CD1c-positive myeloid dendritic cell (primary cell): ENCODE measurements at regions not wholly inside any gene's neighbourhood (a gene's known extent, or its start where the extent isn't known, plus 50 kb on each side); places are given as distances from the start of the nearest gene placed in this dataset.
A peak's percentile ranks its signal among the peaks of the same experiment; 100 is the strongest.
"Not testable (repeated sequence)": the region's sequence is repeated elsewhere in the genome, so short reads cannot be mapped to it uniquely, and the experiment has no call there.

Source experiments
- DNase-seq: peaks from one replicate; pipeline ENCODE4 v3.0.0-alpha.2; 2016; ENCODE audit errors: extremely low spot score

DNA sequence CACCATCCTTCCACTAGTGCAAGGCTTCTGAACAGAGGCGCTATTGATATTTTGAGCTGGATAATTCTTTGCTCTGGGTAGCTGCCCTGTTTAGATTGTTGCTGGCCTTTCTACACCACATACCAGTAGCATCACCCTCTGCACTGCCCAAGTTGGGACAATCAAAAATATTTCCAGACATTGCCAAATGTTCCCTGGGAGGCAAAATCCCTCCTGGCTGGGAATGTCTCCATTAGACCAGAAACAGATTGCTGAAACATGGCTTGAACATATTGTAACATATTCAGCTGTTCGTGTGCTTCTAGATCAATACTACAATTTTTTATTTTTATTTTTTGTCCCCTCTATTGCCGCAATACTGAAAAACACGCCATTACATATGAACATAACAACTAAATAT lies 174.6 kb downstream of the ABCA8 start:
- DNase-seq, result no peak

DNA sequence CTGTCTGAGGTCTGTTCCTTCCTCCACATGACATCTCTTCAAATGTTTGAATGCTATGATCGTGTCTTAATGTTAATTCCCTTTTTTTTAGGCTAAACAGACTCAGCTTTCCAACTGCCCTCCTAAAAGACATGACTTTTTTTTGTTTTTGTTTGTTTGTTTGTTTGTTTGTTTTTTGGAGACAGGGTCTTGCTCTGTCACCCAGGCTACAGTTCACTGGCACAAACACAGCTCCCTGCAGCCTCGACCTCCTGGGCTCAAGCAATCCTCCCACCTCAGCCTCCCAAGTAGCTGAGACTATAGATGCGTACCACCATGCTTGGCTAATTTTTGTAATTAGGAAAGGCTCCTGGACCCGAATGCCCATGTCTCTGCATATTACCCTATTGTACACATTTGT lies 176.5 kb downstream of the ABCA8 start:
- no peak for DNase-seq

DNA sequence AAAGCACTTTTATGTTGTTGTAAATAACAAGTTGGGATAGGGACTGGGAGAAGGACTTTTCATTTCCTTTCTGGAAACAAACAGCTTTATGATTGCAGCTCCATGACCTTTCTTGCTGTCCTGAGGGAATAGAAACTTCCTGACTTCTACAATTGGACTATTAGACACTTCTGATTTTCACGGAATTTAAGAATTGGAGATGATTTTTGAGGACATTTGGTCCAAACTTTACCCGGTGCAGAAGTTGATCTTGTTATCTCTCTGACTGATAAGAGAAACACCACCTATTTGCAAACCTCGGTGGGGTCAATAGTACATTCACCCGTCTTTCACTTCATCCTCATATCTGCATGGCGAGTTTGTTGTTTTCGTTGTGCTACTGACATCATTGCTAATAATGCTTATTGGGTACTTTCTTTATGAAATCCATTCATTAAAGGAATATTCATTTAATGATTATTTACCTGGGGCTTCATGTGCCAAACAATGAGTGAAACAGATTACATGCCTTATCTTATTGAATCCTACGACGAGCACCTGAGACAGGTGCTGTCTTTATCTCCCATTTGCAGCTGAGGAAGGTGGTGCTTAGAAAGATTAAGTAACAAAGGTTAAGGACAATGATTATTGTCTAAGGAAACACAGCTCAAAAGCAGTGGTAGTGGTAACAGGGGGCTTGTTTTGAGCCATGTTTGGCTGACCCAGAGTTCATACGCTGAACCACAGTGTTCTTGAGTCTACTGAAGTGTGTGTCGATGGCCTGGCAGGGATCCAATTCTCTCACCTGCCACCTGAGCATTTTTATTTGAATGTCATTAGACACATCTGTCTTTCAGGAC lies 176.9 kb upstream of the FAM20A start:
- no peak for DNase-seq

DNA sequence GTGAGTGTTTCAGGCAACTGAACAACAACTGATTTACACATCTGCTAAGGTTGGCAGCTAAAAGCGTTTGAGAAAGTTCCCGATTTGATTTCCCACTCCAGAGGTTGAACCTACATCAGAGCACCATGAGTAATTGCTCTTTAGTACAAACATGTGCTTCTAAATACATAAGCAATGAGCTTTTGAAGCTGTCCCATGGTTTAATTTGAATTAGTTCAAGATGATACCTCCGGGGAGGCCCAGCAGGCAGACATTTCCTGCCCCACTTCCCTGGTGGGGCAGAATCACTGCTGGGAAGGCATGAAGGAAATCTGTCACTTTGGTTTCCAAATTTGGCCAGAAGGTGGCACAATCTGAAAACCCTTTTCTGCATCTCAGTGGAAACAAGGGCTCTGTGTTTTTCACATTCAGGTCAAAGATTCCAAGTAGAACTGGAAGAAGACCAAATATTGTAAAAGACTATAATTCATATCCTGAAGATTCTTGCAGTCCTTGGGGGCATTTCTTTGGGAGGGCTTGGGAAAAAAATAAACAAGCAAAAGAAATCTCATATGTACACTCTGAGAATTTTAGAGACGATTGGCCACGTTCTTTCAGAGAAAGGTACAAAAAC lies 176.2 kb upstream of the FAM20A start:
- peak; percentile 63 for DNase-seq

DNA sequence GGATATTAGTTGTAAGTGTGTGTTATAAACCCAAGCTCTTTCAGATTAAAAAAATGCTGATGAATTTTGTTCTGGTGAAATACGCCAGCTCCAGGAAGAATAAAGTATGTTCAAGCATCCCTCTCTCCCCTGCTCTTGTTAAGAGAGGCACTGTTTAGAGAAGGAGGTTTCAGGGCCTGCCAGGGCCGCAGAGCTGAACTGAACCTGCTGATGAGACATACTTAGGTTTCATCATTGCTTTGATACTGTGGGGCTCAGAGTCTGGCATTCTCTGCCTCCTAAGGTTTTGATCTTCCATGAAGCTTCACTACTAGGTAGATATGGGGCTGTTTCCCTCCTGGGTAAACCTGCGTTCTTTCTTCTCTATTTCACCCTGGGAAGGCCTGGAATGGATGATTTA lies 175.3 kb upstream of the FAM20A start:
- no peak for DNase-seq

DNA sequence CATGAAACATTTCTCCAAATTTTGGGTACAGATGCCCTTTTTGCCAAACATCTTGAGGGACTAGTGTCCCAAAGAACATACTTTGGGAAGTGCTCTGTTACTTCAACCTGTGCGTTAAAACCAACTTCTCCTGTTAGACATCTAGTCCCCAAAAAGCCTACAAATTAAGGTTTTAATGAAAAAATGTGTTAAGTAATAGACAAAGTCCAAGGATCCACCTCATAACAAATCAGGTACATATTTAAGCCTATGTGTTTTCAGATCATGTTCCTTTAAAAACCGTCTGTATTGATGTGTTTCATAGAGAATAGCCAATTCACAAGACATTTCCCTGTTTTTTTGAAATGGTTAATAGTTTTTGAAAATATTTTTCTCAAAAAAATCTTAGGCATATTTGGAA lies 174.8 kb upstream of the FAM20A start:
- DNase-seq, result no peak

DNA sequence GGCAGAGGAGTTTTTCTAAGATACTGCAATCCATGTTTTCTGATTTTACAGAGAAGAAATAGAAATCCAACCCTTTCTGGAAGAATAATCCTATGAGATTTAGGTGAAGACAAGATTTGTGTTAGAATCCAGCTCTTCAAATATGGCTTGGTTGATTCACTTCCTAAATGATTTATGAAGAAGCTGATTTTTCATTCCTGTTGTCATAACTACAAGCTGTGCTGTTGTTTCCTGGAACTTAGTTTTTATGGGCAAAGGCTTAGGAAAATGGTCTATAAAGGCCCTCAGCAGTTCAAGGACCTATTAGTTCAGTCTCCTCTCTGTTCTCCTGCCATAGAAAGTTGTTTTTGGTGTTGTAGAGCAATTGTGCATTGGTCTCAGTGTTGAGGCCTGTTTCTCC lies 174.2 kb upstream of the FAM20A start:
- DNase-seq, result no peak

DNA sequence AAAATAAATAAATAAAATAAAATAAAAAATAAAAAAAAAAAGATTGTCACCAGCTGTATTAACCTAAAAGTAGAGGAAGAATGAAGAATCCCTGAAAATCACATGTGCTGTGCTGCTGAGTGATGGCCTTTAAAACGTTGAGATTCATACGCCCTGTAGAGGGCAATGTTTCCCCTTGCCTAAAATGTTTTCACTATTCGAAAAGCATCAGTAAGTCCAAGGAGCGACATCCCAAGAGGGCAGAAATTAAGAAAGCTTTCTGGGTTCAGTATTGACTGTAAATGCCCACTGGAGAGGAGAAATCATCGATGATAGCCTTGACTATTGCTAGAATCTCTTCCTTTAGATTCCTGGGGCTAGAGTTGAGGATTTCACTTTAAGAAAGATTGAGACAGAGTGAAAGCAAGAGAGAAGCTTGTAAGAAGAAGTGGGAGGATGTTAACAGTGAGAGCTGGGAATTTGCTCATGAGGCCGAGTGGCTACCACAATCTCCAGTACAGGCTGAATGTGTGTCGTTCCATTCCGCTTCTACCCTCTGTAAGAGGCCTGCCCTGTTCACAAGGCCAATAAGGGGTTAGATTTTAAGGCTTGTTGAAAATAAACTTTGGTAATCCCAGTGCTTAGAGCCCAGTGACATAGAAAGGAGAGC lies 170.8 kb upstream of the FAM20A start:
- peak; percentile 73 for DNase-seq

DNA sequence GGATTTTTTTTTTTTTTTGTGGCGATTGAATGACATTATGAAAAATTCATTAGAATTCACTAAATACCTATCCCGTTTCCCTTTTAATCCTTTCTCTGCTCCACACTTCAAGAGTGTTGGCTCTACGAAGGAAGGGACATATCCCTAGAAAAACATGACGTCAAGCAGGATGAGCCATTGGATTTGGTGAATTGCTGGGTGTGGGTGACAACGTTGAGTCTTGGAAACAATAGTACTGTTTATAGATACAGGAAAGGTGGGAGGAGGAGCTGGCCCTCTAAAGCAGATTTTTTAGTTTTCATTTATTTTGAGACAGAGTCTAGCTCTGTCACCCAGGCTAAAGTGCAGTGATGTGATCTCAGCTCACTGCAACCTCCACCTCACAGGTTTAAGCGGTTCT lies 167.6 kb upstream of the FAM20A start:
- no peak for DNase-seq

DNA sequence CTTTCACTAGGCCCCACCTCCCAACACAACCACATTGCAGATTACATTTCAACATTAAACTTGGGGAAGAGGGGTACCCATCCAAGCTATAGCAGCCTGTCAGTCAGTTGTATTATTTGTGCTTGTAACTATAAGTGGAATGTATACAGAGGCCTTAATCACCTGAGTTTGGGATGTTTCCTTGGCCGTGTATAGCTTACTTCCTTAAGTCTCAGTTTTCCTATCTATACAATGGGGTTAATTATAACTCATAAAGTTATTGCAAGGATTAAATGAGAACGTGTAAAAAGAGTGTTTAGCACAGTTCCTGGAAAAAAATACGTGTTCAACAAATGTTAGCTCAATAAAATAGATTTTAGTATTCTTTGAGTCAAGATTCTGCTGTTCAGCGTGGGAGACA lies 165.5 kb upstream of the FAM20A start:
- no peak for DNase-seq

DNA sequence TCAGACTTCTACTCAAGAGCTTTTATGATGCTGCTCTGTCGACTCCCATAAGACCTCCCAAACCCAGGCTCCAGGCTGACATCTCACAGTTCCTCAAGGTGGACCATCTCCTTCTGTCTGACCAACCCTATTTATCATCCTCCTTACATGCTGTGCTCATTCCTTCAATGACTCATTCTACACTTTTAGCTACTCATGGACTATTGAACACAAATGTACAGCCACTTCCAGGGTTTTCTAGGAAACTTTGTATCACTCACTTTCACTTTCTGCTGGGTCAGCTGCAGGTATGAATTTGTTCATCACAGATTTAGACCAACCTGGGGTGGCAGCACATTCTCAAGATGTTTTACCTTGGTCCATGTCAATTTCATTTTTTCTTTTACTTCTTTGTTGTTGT lies 162.4 kb upstream of the FAM20A start:
- DNase-seq, result no peak

DNA sequence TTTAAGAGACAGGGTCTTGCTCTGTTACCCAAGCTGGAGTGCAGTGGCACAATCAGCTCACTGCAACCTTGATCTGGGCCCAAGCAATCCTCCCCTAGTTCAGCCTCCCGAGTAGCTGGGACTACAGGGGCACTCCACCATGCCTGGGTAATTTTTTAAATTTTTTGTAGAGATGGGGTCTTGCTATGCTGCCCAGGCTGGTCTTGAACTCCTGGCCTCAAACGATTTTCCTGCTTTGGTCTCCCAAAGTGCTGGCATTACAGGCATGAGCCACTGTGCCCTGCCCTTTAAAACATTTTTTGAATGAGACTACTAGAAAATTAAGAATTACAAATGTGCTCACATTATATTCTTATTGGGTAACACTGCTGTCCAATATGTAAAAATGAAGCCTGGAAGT lies 161.7 kb upstream of the FAM20A start:
- DNase-seq, result no peak

DNA sequence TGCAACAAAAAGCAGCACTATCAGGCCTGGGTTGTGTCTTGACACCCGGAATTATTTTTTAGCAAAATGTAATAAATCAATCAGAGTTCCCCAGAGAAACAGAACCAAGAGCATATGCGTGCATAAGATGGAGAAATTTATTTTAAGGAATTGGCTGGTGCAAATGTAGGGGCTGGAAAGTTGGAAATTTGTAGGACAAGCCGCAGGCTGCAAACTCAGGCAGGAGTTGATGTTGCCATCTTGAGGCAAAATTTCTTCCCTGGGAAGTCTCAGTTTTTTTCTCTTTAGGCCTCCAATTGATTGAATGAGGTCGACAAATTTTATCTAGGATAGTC lies 158.9 kb upstream of the FAM20A start:
- DNase-seq, result no peak

DNA sequence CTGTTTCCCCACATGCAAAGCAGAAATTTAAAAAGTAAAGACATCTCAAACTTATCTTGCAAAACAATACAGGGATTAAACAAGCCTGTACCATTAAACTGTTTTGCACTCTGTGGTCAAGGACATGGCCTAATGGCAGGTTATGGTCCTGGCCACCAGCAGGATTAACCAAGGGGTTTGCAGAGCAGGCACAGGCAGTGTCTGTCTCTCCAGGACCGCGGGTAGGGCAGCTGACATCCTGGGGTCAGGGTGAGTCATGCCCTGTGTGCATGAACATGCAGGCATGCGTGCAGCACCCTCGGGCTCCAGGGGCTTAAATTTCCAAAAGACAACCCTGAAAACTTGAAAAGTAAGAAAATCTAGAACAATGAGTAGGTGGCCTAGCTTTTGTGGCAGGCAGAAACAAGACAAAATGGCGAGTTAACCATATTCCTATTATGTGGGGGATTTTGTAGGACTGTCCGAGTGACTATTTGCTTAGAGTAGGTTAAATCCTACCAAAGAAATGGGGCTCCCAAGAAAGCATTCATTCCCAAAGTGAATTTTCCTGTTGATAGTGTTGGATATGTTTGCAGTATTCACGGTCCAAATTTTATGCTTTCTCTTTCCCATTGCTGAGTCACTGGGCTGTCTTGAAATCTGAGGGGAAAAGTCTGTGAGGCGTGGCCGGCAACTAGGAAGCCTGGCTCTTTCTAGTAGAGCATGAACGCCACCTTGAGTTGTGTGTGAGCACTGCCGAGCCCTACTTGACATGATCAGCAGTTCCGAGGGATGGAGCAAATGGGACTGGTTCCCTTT lies 158.4 kb upstream of the FAM20A start:
- DNase-seq, result peak; percentile 93

DNA sequence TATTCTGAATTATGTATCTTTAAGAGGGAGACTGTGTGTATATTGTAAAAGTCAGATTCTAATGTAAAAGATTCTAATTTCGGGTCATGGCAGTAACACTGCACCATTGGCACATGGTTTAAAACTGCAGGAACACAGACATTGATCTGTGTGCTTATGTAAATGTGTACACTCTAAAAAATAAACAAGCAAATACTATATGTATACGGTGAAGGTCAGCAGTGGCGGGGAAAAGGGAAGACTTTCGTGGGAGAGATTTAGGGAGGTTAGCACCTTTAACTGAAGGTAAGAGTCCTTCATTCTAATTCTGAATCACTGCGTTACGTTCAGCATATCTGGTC lies 157.8 kb upstream of the FAM20A start:
- no peak for DNase-seq

DNA sequence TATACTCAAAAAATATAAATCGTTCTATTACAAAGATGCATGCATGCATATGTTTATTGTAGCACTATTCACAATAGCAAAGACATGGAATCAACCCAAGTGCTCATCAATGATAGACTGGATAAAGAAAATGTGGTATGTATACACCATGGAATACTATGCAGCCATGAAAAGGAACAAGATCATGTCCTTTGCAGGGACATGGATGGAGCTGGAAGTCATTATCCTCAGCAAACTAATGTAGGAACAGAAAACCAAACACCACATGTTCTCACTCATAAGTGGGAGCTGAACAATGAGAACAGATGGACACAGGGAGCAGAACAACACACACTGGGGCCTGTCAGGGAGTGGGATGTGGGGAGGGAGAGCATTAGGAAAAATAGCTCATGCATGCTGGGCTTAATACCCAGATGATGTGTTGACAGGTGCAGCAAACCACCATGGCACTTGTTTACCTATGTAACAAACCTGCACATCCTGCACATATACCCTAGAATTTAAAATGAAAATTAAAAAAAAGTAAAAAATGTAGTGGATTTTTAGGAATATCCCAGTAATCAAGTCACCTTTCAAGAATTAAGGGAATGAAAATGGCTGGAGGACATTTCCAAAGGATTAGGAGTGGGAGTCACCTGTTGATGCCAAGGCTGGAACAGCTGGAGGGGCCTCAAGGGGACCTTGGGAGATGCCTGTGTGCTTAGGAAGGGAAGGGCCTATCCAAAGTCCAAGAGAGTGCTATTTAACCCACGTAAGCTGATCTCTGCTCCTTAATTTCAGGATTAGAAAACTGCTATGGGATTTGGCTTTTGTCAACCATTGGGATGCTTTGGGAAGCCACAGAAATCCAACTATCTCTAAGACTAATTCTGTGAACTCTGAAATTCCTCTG lies 156.9 kb upstream of the FAM20A start:
- DNase-seq, result not testable (repeated sequence)

DNA sequence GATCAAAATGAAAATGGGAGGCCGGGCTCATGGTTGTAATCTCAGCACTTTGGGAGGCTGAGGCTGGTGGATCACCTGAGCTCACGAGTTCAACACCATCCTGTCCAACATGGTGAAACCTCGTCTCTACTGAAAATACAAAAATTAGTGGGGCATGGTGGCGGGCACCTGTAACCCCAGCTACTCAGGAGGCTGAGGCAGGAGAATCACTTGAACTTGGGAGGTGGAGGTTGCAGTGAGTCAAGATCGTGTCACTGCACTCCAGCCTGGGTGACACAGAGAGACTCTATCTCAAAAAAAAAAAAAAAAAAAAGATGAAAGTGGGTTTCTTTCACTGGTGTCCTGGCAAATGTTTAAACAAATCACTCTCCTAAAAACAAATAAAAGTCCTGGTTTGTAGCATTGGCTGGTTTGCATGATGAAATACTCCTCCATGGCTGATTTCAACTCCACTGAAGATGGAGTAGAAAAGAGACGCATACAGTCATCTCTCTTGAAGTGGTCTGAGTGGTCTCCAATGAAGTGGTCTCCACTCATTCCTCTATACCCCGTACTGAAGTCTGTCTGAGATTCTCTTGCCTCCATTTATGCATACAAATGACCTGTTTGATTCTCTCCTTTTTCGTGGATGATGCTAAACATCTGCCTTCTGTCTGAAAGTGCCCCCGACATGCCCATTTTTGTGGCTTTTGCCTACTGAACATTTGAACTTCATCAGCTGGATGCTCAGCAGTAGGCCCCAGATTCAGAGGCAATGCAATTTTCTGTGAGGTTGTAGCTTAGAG lies 153.0 kb upstream of the FAM20A start:
- no peak for DNase-seq

DNA sequence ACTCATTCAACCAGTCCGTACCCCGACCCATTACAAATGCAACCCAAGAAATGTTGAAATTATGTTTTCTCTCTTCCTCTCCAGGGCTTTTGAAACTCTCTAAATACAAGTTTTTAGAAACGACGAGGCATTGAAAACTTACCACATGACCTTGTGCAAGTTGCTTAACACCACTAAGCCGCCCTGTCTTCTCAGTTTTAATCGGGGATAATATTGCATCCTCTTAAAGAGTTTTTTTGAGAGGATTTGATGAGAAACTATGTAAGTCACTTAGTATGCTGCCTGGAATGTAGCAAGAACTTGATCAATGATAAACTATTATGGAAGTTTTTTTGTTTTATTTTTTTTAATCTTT lies 149.0 kb upstream of the FAM20A start:
- DNase-seq, result no peak

DNA sequence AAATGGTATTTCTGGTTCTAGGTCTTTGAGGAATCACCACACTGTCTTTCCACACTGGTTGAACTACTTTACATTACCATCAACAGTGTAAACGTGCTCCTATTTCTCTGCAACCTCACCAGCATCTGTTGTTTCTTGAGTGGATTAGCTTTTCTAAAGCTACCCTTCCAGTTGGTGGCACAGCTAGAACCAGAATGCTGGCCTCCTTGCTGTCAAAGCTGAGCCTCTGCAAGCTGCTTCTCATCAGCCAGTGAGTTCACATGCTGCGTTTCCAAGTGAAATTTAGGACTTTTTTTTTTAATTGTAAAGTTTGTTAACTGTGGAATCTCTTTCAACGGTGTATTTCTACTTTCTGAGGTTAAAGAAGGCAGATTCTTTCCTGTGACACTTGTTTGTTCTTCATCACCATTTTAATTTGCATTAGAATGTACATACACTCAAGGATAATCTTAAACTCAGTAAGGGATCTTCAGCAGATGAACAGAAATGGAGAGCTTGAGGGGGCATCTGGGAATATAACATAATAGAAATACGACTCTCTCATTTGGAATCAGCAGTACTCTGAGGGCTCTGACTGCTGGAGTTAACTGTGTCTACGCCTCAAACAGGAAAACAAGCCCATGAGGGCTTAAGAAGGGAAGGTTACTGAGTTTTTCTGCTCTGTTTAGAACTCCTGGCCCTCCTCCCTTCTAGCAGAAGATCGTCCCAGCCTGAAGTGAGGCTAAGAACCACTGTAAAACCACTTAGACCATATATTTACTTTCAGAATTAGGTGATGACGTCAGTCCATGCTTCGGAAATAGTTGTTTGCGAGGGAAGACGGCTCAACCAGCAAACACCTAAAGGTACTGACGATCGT lies 148.4 kb upstream of the FAM20A start:
- DNase-seq, result no peak

DNA sequence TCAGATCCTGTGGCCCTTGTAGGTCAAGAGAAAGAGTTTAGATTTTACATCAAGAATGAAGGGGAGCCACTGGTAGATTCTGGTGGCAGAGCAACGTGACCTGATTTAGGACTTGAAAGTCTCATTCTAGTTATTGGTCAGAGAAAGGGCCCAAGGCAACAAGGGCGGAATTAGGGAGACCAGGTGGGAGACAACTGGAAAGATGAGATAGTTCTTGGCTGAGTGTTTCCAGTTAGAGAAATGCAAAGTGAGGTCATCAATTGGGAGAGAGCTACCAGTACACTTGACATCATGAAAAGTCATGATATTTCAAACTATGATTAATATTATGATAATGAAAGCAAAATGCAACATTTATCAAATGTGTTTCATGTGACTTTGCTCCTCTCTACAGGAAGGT lies 147.2 kb upstream of the FAM20A start:
- no peak for DNase-seq
